HG03460 (cell line): ENCODE measurements at regions not wholly inside any gene's neighbourhood (a gene's known extent, or its start where the extent isn't known, plus 50 kb on each side); places are given as distances from the start of the nearest gene placed in this dataset.

Experiments
- ATAC-seq: cut with Tn5 transposase; IDR thresholded peaks from one replicate; pipeline ENCODE4 v1.9.1; 2021; ENCODE audit not compliant: unreplicated experiment

DNA sequence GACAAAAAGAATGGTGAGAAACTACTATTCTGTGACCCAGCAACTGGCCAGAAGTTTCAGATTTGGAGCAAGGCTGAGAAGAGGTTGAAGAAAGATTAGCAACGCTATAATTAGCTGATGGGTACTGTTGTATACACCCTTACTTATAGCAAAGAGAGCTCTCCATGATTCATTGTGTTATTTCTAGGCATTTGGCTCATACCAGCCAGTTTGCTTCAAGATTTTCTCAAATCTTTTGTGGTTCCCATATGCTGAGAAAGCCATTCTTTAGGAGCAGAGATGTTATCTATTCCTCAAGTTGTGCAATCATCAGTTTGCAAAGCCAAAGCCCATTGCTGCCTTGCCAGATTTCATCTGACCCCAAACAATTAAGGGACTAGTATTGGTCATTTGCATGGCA lies 179.4 kb downstream of the ETS1 start:
- no peak for ATAC-seq

GRCh38 chr11:128405714-128406662 lies 181.4 kb downstream of the ETS1 start:
- no peak for ATAC-seq

GRCh38 chr11:128405112-128405511 lies 182.2 kb downstream of the ETS1 start:
- ATAC-seq: no peak

DNA sequence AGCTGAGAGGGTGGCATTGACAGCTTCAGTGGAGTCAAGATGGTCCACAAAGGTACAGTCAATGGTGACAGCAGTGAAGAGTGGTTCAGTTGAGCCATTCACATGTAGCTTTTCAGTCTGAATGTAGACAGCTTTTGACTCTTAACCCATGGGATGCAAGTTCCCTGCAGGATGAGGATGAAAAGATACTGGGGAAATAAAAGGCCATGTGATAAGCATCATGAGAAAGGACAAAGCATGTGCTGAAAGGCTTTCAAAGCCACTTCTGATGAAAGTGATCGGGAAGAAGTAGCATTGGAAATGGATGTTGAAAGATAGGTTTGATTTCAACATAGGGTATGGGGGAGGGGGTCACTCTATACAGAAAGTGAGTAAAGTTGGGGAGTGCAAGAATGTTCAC lies 182.9 kb downstream of the ETS1 start:
- no peak for ATAC-seq

DNA sequence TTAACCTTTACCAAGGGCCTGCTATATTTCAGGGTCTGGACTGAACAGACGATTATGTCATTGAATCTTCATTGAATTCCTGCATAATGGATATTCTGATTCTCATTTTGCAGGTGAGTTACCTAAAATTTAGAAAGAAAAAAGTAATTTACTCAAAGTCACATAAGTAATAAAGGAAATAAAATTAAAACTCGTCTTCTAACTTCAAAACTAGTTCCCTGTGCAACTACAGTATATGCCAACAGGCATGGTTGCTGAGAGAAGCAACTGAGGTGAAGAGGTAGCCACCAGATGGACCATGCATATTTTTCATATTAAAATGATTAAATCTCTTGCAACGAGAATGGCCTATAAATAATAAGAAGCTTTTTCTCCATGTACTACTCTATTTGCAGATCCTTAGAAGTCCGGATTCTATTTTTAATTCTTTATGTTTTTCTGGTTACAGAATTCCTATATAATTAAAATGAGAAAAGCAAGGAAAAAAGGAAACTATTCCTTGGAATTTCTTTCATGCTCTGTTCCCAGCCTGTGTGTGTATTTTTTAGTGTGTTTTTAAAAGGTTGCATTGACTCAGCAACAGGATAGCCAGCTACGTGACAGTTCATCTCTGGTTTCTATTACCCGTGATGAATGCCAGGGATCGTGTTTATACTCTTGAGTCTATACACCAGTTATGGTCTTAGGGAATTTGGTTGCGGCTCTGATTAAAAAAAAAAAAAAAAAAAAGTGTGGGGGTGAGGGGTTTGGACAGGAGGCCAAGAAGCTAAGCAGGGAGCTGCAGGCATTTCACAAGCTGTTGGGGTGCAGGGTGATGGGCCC lies 186.8 kb downstream of the ETS1 start:
- ATAC-seq: no peak

GRCh38 chr11:128399251-128400121 lies 187.9 kb downstream of the ETS1 start:
- ATAC-seq: peak; percentile 69

- peak; percentile 26 for ATAC-seq
These were observed 188.7 kb downstream of the ETS1 start for GRCh38 chr11:128398517-128399250.

DNA sequence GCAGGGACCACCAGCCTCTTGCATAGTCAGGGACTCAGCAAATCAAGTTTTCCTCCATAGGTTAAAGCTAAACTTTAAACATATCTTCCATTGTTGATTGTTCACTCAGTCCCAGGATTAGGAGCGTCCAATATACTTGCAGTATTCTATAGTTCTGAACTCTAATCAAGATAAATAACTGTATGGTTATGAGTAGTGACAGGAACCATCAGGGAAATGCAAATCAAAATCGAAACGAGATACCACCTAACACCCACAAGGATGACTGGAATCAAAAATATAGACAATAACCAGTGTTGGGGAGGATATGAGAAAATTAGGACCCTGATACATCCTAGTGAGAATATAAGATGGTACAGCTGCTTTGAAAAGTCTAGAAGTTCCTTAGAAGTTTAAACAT lies 190.0 kb downstream of the ETS1 start:
- ATAC-seq: no peak

GRCh38 chr11:128394431-128395089 lies 192.8 kb downstream of the ETS1 start:
- no peak for ATAC-seq

DNA sequence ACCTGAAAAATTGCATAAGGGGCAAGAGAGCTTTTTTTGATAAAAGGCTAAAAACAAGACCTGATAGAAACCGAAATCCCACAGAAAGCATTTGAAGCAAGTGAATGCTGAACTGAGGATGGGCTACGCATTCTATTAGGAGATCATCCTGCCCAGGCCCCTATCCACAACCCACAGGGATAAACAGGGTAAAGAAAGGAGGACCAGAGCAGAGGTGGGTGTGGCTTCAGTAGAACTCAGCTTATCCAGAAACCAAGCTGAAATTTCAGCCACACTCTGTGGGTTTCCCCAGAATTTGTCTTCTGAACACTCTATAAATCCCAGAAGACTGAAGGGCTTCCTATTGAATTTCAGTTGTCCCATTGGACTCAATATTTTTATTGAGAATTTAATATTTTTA lies 195.1 kb downstream of the ETS1 start:
- no peak for ATAC-seq

GRCh38 chr11:128391811-128392210 lies 195.5 kb downstream of the ETS1 start:
- ATAC-seq: no peak

DNA sequence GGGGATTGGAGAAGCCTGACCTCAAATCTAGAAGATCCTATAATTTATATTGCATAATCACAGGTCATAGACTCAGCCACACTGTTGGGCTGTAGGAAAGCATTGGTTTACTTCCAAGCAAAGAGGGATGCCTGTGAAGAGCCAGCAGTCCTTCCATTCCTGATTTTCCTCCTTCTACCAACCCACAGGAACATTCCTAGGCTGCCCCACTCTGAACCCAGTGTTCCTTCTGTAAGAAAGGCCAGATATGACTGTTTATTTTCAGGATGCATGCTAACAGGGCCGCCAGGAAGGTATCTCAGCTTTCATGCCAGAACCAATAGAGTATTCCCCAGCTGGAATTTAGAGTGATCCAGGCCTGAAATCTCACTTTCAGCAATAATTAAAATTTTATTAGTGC lies 197.1 kb downstream of the ETS1 start:
- ATAC-seq: no peak

- no peak for ATAC-seq
These were observed 197.8 kb downstream of the ETS1 start for GRCh38 chr11:128389461-128389976.

DNA sequence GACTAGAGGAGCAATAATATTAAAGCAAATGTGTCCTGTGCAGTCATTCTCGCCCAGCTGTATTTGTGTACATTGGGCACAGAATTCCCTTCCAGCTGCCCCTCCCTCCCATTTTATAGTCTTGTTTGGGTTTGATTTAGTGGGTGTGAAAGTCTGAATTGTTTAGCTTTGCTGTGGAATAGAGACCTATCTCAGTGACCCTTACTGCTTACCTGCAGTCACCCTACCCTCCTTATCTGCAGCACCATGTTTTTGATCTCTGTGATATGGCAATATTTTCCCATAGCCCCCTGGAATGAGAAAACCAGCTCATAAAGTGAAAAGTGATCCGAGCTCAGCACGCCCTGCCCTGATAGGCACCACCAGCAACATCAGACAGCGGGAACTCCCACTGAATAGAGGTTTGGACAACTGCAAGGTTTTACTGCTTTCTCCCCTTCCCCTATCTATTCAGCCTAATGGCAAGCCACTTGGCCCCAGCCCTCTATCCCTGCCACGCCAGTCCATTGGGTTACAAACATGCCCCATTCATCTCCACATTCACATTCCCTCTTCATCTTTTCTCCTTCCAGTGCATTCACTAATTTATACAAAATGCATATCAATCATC lies 199.0 kb downstream of the ETS1 start:
- ATAC-seq: no peak

DNA sequence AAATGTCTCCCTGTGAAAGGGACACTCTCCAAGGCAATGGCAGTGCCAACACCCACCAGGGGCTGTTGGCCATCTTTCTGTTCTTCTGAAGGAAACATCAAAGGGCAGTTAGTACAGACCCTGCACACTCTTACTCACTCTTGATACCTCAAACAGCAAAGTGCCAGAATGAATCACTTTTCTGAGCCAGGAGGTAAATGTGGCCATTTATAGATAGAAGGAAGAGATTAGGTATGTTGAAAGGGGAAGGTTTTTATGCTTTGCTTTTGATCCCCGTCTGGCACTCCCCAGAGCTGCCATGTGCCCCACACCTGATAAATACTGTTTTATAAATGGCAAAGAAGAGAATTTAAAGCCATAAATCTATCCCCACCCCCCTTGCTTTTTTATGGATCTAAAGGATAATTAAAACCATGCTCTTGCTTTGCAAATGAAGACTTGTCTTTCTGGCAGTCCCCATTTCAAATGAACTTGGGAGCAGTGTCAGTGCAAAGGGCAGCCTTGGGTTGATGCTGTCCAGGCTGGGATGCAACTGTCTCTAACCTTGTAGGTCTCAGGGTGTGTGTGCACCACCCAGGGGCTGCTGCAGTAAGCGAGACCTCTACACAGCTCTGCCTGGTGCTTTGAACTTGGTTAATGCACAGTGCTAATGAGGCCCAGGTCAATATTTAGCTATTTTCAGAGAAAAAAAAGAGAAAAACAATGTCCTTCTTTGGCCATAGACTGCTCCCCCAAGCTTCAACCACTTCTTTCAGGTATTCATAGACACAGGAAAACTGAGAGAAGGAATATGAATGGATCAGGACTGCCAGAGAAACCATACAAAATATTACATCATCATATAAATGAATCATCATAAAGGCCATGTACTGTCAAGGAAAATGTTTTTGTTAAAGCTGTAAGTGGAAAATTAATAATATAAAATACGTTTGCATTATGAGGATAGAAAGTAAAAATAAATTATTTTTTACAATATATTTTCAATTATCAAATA lies 207.5 kb downstream of the ETS1 start:
- ATAC-seq: no peak

DNA sequence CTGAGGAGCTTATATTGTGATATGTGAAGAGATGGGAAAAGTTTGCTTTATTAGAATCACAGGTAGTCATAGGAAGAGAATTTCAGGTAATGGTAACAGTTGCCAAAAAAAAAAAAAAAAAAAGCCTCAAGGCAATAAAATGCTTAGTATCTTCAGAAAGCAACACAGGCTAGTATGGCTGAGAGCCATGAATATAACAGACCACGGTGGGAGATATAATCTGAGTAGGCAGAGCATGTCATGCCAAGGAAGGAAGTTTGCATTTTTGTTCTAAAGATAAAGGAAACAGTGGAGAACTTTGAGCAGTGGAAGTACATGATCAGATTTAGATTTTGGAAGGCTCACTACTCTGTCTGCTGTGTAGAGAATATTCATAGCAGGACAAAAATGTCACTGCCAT lies 211.4 kb downstream of the ETS1 start:
- no peak for ATAC-seq

DNA sequence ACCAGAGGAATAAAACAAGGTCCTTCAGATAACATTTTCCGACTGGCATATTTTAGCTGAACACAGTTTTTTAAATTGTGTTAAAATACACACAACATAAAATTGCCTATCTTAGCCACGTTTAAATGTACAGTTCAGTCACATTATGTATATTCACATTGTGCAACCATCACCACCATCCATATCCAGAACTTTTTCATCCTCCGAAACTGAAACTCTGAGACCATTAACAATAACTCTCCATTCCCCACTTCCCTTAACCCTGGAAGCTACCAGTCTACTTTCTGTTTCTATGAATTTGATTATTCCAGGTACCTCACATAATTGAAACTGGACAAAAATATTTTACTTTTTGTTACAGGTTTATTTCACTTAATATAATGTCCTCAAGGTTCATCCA lies 213.3 kb downstream of the ETS1 start:
- ATAC-seq: no peak

DNA sequence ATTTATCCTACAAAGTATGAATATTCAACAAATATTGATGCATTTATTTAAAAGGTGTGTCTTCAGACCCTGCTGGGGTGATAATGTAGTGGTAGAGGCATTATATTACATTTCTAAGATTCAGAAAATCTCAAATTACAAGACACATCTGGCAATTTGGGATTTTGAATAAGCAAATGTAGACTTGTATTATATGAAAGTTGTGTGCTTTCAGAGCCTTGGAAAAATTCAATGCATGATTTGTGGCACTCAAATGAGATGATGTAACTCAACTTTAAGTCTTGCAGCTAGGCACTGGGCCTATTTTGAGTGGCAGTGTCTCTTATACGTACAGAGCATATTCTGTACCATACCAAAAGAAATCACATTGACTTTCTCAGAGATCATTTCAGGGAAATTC lies 214.4 kb downstream of the ETS1 start:
- ATAC-seq: no peak
